NT2/D1 (cell line): ENCODE measurements at regions not wholly inside any gene's neighbourhood (a gene's known extent, or its start where the extent isn't known, plus 50 kb on each side); places are given as distances from the start of the nearest gene placed in this dataset.

ENCODE experiments used
- SUZ12 ChIP-seq: IDR thresholded peaks from 2 replicates; pipeline ENCODE4 v1.6.1; 2011; ENCODE audit not compliant: insufficient read length, insufficient read depth; ENCODE audit errors: extremely low read depth
- YY1 ChIP-seq: IDR thresholded peaks from 2 replicates; pipeline ENCODE4 v1.6.1; 2011; ENCODE audit not compliant: insufficient read length, insufficient read depth
- ZNF274 ChIP-seq: IDR thresholded peaks from 2 replicates; pipeline ENCODE4 v1.6.1; 2011; ENCODE audit warnings: mild to moderate bottlenecking, low read depth, low read length

- TF ChIP-seq SUZ12 (no peak), ZNF274 (no peak), YY1 (no peak)
Measured at GRCh38 chr7:112843151-112843550, 53.0 kb upstream of the TMEM168 start.
